Hematopoietic multipotent progenitor cell treated with erythropoietin and hydrocortisone succinate and interleukin-3 and kit ligand, for 6 days (in vitro differentiated cells): ENCODE measurements at regions not wholly inside any gene's neighbourhood (a gene's known extent, or its start where the extent isn't known, plus 50 kb on each side); places are given as distances from the start of the nearest gene placed in this dataset.

ENCODE experiments used
- DNase-seq: peaks from one replicate; pipeline ENCODE4 v3.0.0-alpha.2; 2015

GRCh38 chr16:79295162-79295561, 305.4 kb downstream of the MAF start:
- DNase-seq: no peak

- no peak for DNase-seq
These were observed 306.0 kb downstream of the MAF start for GRCh38 chr16:79294568-79294967.

- DNase-seq: no peak
These were observed 306.6 kb downstream of the MAF start for GRCh38 chr16:79293836-79294460.

DNA sequence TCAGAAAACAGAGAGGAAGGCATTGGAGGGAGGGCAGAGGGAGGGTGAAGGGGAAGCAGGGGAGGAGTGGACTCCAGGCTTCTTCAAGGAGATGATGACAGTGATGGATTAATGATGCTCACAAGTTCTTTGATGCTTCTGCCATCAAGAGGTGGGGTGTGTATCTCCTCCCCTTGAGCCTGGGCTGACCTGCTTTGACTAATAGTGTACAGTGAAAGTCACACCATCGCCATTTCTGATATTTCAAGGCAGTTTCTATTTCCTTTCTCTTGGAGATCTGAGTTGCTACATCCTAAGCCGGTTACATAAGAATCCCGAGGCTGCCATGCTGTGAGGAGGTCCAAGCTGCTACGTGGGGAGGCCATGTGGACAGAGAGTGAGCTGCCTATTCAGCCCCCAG, 312.5 kb downstream of the MAF start:
- DNase-seq: no peak

GRCh38 chr16:79287424-79287917, 313.1 kb downstream of the MAF start:
- DNase-seq: no peak

DNA sequence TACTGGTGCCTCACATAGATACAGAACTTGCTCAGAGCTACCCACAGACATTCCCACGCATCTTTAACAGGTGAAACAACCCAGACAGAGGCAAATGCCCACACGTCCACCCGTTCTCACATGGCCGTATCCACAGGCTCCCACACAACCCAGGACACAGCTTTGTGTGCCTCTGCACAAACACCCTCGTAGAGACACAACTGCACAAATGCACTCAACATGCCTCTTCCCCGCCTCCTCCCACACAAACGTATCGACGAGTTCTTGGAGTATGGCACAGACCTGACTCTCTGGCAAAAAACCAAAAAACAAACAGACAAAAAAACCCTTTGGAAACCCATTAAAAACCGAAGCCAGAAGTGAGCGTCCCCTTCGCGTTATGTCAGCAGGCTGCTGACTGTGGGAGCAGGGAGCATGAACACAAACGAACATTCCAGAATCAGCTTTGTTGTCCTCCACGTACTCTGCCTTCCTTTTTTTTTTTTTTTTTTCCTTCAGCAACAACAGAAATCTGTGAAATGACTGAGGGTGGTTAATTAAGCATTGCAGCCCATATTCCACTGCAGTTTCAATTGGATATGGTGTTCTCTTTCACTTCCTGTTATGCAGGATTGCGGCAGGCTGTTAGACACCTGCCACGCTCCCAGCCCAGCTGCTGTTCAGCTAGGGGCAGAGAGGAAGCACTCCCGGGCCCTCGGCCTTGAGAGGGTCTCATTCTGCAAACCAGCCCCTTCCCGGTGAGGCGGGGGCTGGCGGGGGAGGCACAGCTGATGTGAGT, 313.7 kb downstream of the MAF start:
- peak; percentile 21 for DNase-seq

- DNase-seq: no peak
These were observed 315.8 kb downstream of the MAF start for GRCh38 chr16:79284766-79285165.

DNA sequence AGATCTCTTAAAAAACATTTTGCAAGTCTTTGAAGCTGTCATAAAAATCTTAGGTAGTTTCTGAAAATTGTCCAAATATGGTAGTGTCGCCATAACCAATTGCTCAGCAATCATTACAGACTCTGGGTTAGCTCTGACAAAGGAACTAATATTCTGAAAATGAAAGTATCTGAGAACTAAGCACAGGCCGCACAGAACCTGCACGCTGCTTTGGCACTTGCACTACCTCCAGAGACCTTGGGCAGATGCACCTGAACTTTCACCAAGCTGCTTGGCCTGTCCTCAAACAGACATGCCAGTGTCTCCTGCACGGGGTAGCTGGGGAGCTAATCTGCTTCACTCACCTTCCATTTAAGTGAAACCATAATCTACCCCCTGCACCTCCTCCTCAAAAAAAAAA, 317.0 kb downstream of the MAF start:
- no peak for DNase-seq

DNA sequence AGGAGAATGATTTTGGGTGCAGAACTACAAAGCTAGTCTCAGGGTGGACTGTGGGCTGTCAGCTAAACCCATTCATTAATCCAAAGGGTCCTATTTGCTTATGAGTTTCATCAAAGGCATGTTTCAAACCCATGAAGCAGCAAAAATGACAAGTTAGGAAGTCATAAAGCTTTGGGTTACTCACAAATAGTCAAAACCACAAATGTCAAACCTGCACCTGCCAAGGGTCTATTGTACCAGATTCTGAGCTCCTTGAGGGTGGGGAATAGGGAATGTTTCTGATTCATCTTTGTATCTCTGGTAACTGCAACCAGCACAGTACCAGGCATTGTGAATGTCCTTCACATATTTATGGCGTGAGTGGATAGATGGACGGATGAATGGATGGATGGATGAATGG, 317.7 kb downstream of the MAF start:
- DNase-seq: no peak

GRCh38 chr16:79278506-79278905, 322.0 kb downstream of the MAF start:
- no peak for DNase-seq

DNA sequence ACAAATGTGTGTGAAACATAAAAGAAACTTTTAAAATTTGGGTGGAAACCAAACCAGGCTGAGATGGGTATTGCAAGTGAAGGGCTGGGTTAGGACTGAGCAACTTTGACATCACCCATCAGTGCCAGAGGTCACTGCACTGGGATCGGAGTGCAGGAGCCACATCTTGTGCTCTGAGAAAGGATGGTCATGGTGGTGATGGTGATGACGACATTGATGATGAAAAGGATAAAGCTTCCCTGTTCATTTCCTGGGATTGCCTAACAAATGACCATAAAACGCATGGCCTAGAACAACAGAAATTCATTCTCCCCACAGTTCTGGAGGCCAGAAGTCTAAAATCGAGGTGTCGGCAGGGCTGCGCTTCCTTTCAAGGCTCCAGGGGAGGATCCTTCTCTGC, 324.0 kb downstream of the MAF start:
- DNase-seq: no peak

- DNase-seq: no peak
These were observed 326.3 kb downstream of the MAF start for GRCh38 chr16:79274264-79274663.

GRCh38 chr16:79272141-79272577, 328.4 kb downstream of the MAF start:
- DNase-seq: no peak

- DNase-seq: no peak
These were observed 329.0 kb downstream of the MAF start for GRCh38 chr16:79271583-79271982.

DNA sequence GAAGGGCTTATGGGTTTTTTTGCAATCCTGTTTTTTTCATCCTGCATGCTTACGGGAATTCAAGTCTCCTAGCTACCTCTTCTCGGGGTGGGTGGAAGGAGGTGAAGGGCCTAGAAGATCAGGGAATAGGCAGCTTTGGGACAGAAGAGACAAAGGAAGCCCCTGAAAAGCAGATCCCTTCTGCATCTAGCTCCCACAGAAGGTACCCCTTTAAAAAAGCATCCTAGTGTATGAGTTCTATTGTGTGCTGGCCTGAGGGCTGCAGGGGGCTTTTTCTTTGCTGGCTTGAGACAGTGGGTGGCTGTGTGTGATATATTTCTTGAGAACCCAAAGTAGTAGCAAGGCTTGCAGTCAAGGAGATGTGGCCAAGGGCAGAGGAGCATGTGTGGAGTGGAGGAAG, 330.5 kb downstream of the MAF start:
- DNase-seq: no peak

DNA sequence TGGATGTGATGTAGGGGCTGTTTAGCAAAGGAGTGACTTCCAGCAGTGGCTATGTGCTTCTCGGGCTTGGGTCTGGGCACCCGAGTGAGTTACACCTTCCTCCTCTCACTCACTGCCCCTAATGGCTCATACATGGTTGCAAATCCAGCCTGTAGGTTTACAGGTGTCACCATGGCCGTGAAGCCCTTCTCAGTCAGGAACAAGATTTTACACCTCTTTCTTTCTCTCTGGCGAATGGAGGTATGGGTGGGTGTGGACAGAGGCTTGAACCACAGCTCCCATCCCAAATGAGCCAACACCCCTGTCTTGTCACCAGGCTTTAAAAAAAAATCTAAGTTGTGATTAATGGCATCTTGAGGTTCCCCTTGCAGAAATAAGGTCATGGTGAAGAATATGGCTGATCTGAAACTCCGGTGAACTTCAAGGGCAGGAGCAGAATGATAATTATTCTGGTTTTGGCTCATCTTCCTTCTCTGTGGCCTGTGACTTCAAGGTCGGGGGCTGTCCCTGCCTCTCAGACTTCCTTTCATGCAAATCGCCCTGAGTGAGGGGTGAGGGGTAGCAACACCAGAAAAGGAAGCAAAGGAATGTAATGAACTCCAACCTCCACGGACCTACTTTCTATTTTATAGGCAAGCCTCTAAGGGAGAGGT, 331.2 kb downstream of the MAF start:
- no peak for DNase-seq

DNA sequence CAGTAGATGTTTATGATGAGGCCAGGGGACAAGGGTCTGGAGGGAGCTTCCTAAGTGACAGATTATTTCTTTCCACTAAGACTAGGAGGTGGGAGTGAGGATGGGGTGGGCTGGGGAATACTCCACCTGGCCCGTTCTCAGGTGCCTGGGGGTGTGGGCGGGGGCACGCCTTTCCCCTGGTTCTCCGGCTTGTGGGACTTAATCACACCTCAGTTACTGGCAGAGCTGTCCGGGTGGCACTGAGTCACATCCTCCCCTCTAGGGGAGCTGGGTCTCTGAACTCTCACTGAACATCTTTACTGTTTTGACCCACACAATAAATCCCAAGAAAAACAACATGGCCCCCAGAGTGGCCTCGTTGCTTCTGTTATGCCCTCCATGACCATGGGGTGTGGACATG, 332.8 kb downstream of the MAF start:
- no peak for DNase-seq

GRCh38 chr16:79267146-79267545, 333.4 kb downstream of the MAF start:
- no peak for DNase-seq

DNA sequence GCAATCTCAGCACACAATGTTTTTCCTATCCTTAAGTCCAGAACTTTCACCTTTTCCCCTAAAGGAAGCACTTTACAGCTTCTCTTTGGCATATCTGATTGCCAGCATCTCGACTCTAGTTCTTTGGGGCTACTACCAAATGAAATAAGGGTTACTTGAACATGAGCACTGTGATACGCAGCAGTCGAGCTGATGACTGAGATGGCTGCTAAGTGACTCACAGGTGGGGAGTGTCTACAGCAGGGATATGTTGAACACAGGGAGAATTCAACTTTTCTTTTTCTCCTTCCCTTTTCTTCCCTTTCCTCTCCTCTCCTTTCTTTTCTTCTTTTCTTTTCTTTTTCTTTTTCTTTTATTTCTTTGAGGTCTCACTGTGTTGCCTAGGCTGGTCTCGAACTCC, 334.8 kb downstream of the MAF start:
- DNase-seq: no peak

GRCh38 chr16:79265196-79265595, 335.3 kb downstream of the MAF start:
- no peak for DNase-seq

DNA sequence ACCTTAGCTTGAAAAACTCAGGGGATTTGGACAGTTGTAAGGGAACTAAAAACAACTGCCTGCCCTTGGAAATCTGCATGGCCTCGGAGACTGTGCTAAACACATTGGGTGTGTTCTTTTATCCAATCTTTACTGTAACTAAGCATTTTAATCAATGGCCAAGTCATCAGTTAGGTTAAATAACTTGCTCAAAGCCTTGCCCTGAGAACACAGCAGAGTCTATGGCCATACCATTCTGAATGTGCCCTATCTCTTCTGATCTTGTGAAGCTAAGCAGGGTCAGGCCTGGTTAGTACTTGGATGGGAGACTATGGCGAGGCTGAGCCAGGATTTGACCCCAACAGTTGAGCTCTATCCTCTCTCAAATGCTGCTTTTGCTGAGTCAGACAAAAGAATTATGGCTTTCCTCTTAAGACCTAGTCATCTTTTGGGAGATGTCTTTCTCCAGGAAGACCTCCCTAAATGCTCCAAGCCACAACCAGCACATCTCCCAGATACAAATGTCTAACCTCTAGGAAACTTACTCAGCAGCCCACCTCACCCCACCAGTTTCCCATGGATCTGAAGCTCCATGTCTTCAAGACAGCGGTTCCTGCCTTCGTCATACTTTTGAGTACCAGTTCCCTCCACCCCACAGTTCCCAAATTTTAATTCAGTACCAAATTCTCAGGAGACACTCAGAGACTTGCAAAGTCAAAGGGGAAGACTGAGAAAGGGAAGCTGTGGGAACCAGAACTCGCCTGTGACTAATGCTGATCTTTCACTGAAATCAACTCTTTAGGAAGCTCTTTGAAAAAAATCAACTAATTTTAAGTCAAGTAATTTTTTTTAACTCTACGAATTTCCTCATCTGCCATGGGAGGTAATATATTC, 336.1 kb downstream of the MAF start:
- DNase-seq: no peak

GRCh38 chr16:79263425-79263824, 337.1 kb downstream of the MAF start:
- DNase-seq: no peak
